ENCODE measurements at regions not wholly inside any gene's neighbourhood (a gene's known extent, or its start where the extent isn't known, plus 50 kb on each side); places are given as distances from the start of the nearest gene placed in this dataset.
A peak's percentile ranks its signal among the peaks of the same experiment; 100 is the strongest.

GRCh38 chr13:37456506-37456905, 142.1 kb downstream of the POSTN start:
- no peak overlapping the region for H3K4me3 ChIP-seq
- no peak overlapping the region for H3K27ac ChIP-seq
- TF ChIP-seq CTCF (IDR thresholded peaks at IDR 0.05): no peak
- intact Hi-C loops (cut with DNase I): no loop called here
- no peaks in the 10 kb centered on the region for H3K27me3 ChIP-seq
- no peak for DNase-seq (ENCODE audit: low spot score in 2 of 2)
- no peaks in the 10 kb centered on the region for H3K36me3 ChIP-seq
- no peaks in the 10 kb centered on the region for H3K9me3 ChIP-seq
- no peaks in the 10 kb centered on the region for H3K4me1 ChIP-seq

GRCh38 chr13:37456041-37456440, 142.5 kb downstream of the POSTN start:
- H3K4me1 ChIP-seq: no peaks in the 10 kb centered on the region
- H3K27me3 ChIP-seq: no peaks in the 10 kb centered on the region
- no peak for TF ChIP-seq CTCF (IDR thresholded peaks at IDR 0.05)
- H3K9me3 ChIP-seq: no peaks in the 10 kb centered on the region
- no peak for DNase-seq (ENCODE audit: low spot score in 2 of 2)
- no peak overlapping the region for H3K27ac ChIP-seq
- H3K36me3 ChIP-seq: no peaks in the 10 kb centered on the region
- H3K4me3 ChIP-seq: no peak overlapping the region
- intact Hi-C loops (cut with DNase I): no loop called here

GRCh38 chr13:37453246-37453645, 145.3 kb downstream of the POSTN start:
- intact Hi-C loops (cut with DNase I): no loop called here
- no peaks in the 10 kb centered on the region for H3K36me3 ChIP-seq
- no peaks in the 10 kb centered on the region for H3K9me3 ChIP-seq
- no peaks in the 10 kb centered on the region for H3K27me3 ChIP-seq
- H3K4me3 ChIP-seq: no peak overlapping the region
- no peak for TF ChIP-seq CTCF (IDR thresholded peaks at IDR 0.05)
- no peak for DNase-seq (ENCODE audit: low spot score in 2 of 2)
- H3K27ac ChIP-seq: no peak overlapping the region
- no peaks in the 10 kb centered on the region for H3K4me1 ChIP-seq

- DNase-seq (ENCODE audit: low spot score in 2 of 2): no peak
- peaks cover 0 to 2% of the 10 kb centered on the region in 2 donors for H3K4me1 ChIP-seq
- no peak overlapping the region for H3K27ac ChIP-seq
- no peaks in the 10 kb centered on the region for H3K9me3 ChIP-seq
- H3K36me3 ChIP-seq: no peaks in the 10 kb centered on the region
- H3K4me3 ChIP-seq: no peak overlapping the region
- no peak for TF ChIP-seq CTCF (IDR thresholded peaks at IDR 0.05)
- intact Hi-C loops (cut with DNase I): no loop called here
- no peaks in the 10 kb centered on the region for H3K27me3 ChIP-seq
These were observed 148.3 kb downstream of the POSTN start for GRCh38 chr13:37450276-37450675.

- no peak for TF ChIP-seq CTCF (IDR thresholded peaks at IDR 0.05)
- H3K27ac ChIP-seq: peak overlapping the region in 1 of 2 donors; percentile 58
- no peaks in the 10 kb centered on the region for H3K9me3 ChIP-seq
- H3K4me3 ChIP-seq: no peak overlapping the region
- DNase-seq (ENCODE audit: low spot score in 2 of 2): no peak
- intact Hi-C loops (cut with DNase I): no loop called here
- H3K4me1 ChIP-seq: peaks cover 0 to 2% of the 10 kb centered on the region in 2 donors
- no peaks in the 10 kb centered on the region for H3K27me3 ChIP-seq
- H3K36me3 ChIP-seq: no peaks in the 10 kb centered on the region
These were observed 150.4 kb downstream of the POSTN start for GRCh38 chr13:37448153-37448552.

- Histone ChIP-seq H3K4me1 (peaks cover 0 to 2% of the 10 kb centered on the region in 2 donors), H3K9me3 (no peaks in the 10 kb centered on the region), H3K27me3 (no peaks in the 10 kb centered on the region), H3K36me3 (no peaks in the 10 kb centered on the region), H3K27ac (peak overlapping the region in 1 of 2 donors; percentile 54), H3K4me3 (no peak overlapping the region)
- DNase-seq (ENCODE audit: low spot score in 2 of 2): peak; percentile 37 to 72
- intact Hi-C loops (cut with DNase I): no loop called here
- no peak for TF ChIP-seq CTCF (IDR thresholded peaks at IDR 0.05)
These were observed 152.1 kb downstream of the POSTN start for GRCh38 chr13:37446503-37446902.

Measured in ascending aorta (tissue), 2 donors.